Stomach (tissue), 8 donors: ENCODE measurements at regions not wholly inside any gene's neighbourhood (a gene's known extent, or its start where the extent isn't known, plus 50 kb on each side); places are given as distances from the start of the nearest gene placed in this dataset.

Experiments used
- DNase-seq, 2 donors: peaks; one replicate each; pipeline versions ENCODE4 v3.0.0 to v3.0.0-alpha.2; 2013 to 2019
- H3K27ac ChIP-seq, 5 donors: fragments of 200-600 bp in 4 of 5; sonication (generic) in 4 of 5; one replicate each; pipeline ENCODE4 v1.5.1; 2013 to 2019; ENCODE audit warnings: mild to moderate bottlenecking in 1 of 5, moderate library complexity in 1 of 5
- H3K27me3 ChIP-seq, 3 donors: fragments of 200-600 bp; sonication (generic); one replicate each; pipeline ENCODE4 v1.5.1; 2017 to 2019; ENCODE audit warnings: mixed run types in 1 of 3
- H3K36me3 ChIP-seq, 4 donors: fragments of 200-600 bp; sonication (generic); 1 replicate in 3 of 4; 2 replicates in 1 of 4; pipeline ENCODE4 v1.5.1; 2016 to 2019
- H3K4me1 ChIP-seq, 4 donors: fragments of 200-600 bp; sonication (generic); one replicate each; pipeline ENCODE4 v1.5.1; 2016 to 2019
- H3K4me3 ChIP-seq, 4 donors: fragments of 200-600 bp; sonication (generic) in 3 of 4; one replicate each; pipeline ENCODE4 v1.5.1; 2016 to 2019; ENCODE audit warnings: mild to moderate bottlenecking in 1 of 4
- H3K9me3 ChIP-seq, 4 donors: fragments of 200-600 bp; sonication (generic); one replicate each; pipeline ENCODE4 v1.5.1; 2016 to 2019
- CTCF ChIP-seq, 7 experiments: fragments of 450-650 bp in 4 of 7; fragments of 200-600 bp in 3 of 7; sonication (generic) in 3 of 7; IDR thresholded peaks; one replicate each; pipeline ENCODE4 v1.5.1; 2016 to 2019; ENCODE audit warnings: antibody characterized with exemption in 7 of 7, control low read depth in 2 of 7, mild to moderate bottlenecking in 1 of 7
- EP300 ChIP-seq: sonication (generic); formaldehyde crosslinking; IDR thresholded peaks from one replicate; pipeline ENCODE4 v1.6.1; 2017; ENCODE audit warnings: antibody characterized with exemption
- POLR2A ChIP-seq, 4 donors: fragments of 450-650 bp; IDR thresholded peaks; one replicate each; pipeline ENCODE4 v1.6.1; 2016; ENCODE audit warnings: antibody characterized with exemption in 4 of 4, control low read depth in 2 of 4, mild to moderate bottlenecking in 1 of 4, moderate library complexity in 1 of 4
- POLR2AphosphoS5 ChIP-seq, 3 donors: sonication (generic); formaldehyde crosslinking; IDR thresholded peaks; one replicate each; pipeline ENCODE4 v1.6.1; 2016; ENCODE audit warnings: antibody characterized with exemption in 3 of 3
- WGBS, 5 donors: extraction: QIAGEN DNeasy Blood & Tissue Kit in 3 of 5; methylation state at CpG; one replicate each; pipeline versions ENCODE4 v1.1.5 to v1.1.7; 2013 to 2018; 5-methylcytosine and 5-hydroxymethylcytosine counted together
- intact Hi-C: fragments of 100-400 bp; cut with DNase I; formaldehyde crosslinking; loops from one replicate; pipeline ENCODE4 v1.15.1; 2023; ENCODE audit warnings: low total_unique reads
- donor health status: healthy with polysubstance abuse.
- donor health status: Bipolar disorder and iron deficiency.
- donor health status: healthy.

GRCh38 chr21:32200029-32200428 is 78.8 kb downstream of the MIS18A start:
- H3K27me3 ChIP-seq, result no peaks in the 10 kb centered on the region
- no peaks in the 10 kb centered on the region for H3K9me3 ChIP-seq
- TF ChIP-seq EP300 (no peak), POLR2A (IDR thresholded peaks at IDR 0.05) (no peak), CTCF (IDR thresholded peaks at IDR 0.05) (no peak), POLR2AphosphoS5 (IDR thresholded peaks at IDR 0.05) (no peak)
- WGBS, 5 donors, result 68 to 84% (median 80%) methylated on average over 5 of the region's 5 CpGs
- H3K27ac ChIP-seq, result no peak overlapping the region
- H3K36me3 ChIP-seq, result no peaks in the 10 kb centered on the region
- H3K4me3 ChIP-seq, result no peak overlapping the region
- intact Hi-C loops, result no loop called here
- no peak for DNase-seq
- peaks cover 0 to 8% (median 0%) of the 10 kb centered on the region in 4 donors for H3K4me1 ChIP-seq

- no peak for DNase-seq
- no peak overlapping the region for H3K4me3 ChIP-seq
- H3K27me3 ChIP-seq, result no peaks in the 10 kb centered on the region
- H3K9me3 ChIP-seq, result no peaks in the 10 kb centered on the region
- intact Hi-C loops, result no loop called here
- WGBS, 5 donors, result 81 to 88% (median 87%) methylated on average over 8 of the region's 8 CpGs
- H3K4me1 ChIP-seq, result peaks cover 0 to 8% (median 0%) of the 10 kb centered on the region in 4 donors
- TF ChIP-seq CTCF (IDR thresholded peaks at IDR 0.05) (no peak), POLR2A (IDR thresholded peaks at IDR 0.05) (no peak), EP300 (no peak), POLR2AphosphoS5 (IDR thresholded peaks at IDR 0.05) (no peak)
- no peak overlapping the region for H3K27ac ChIP-seq
- no peaks in the 10 kb centered on the region for H3K36me3 ChIP-seq
These were observed 80.5 kb downstream of the MIS18A start for GRCh38 chr21:32198384-32198783.

- intact Hi-C loops, result no loop called here
- Histone ChIP-seq H3K27me3 (no peaks in the 10 kb centered on the region), H3K36me3 (no peaks in the 10 kb centered on the region), H3K4me1 (peaks cover 0 to 8% (median 0%) of the 10 kb centered on the region in 4 donors), H3K9me3 (no peaks in the 10 kb centered on the region), H3K27ac (no peak overlapping the region), H3K4me3 (no peak overlapping the region)
- 25 to 38% (median 26%) methylated on average over 2 of the region's 2 CpGs for WGBS, 5 donors
- DNase-seq, result peak in 1 of 2 donors; percentile 12
- TF ChIP-seq POLR2A (IDR thresholded peaks at IDR 0.05), result no peak
- no peak for TF ChIP-seq POLR2AphosphoS5 (IDR thresholded peaks at IDR 0.05)
- no peak for TF ChIP-seq EP300
- TF ChIP-seq CTCF (IDR thresholded peaks at IDR 0.05), result no peak
These were observed 81.0 kb downstream of the MIS18A start for GRCh38 chr21:32197896-32198295.

- DNase-seq, result no peak
- peaks cover 0 to 4% (median 0%) of the 10 kb centered on the region in 3 donors for H3K27me3 ChIP-seq
- TF ChIP-seq POLR2A (IDR thresholded peaks at IDR 0.05) (no peak), EP300 (no peak), CTCF (IDR thresholded peaks at IDR 0.05) (no peak), POLR2AphosphoS5 (IDR thresholded peaks at IDR 0.05) (no peak)
- H3K4me3 ChIP-seq, result no peak overlapping the region
- H3K9me3 ChIP-seq, result no peaks in the 10 kb centered on the region
- WGBS, 5 donors, result 85 to 93% (median 90%) methylated on average over 4 of the region's 4 CpGs
- intact Hi-C loops, result no loop called here
- H3K4me1 ChIP-seq, result peaks cover 0 to 8% (median 0%) of the 10 kb centered on the region in 4 donors
- H3K36me3 ChIP-seq, result no peaks in the 10 kb centered on the region
- no peak overlapping the region for H3K27ac ChIP-seq
These were observed 82.8 kb downstream of the MIS18A start for GRCh38 chr21:32196001-32196400.
